CD4-positive, CD25-positive, alpha-beta regulatory T cell (primary cell): ENCODE measurements at regions not wholly inside any gene's neighbourhood (a gene's known extent, or its start where the extent isn't known, plus 50 kb on each side); places are given as distances from the start of the nearest gene placed in this dataset.

ENCODE experiments used
- ATAC-seq, 2 donors: fragments of 150-1000 bp; cut with Tn5 transposase; one replicate each; pipeline ENCODE4 v1.10.0; 2021; ENCODE audit warnings: low read depth in 2 of 2, moderate number of reproducible peaks in 2 of 2, moderate library complexity in 1 of 2
- DNase-seq, 3 donors: peaks; one replicate each; pipeline versions ENCODE4 v3.0.0 to v3.0.0-alpha.2; 2012 to 2022; ENCODE audit warnings: mixed read lengths in 1 of 3
- H3K27ac ChIP-seq: one replicate; pipeline ENCODE4 v1.7.0; 2013; ENCODE audit warnings: mild to moderate bottlenecking, low read length; ENCODE audit not compliant: insufficient read depth, poor library complexity, severe bottlenecking
- H3K27me3 ChIP-seq: one replicate; pipeline ENCODE4 v1.7.0; 2013; ENCODE audit warnings: low read length; ENCODE audit not compliant: control insufficient read depth, insufficient read depth
- H3K36me3 ChIP-seq: one replicate; pipeline ENCODE4 v1.7.0; 2013; ENCODE audit warnings: mild to moderate bottlenecking, low read length, moderate library complexity; ENCODE audit not compliant: control insufficient read depth, insufficient read depth
- H3K4me1 ChIP-seq: 2 replicates; pipeline ENCODE4 v1.7.0; 2013; ENCODE audit warnings: mild to moderate bottlenecking, low read length; ENCODE audit not compliant: insufficient read depth, control insufficient read depth, poor library complexity, severe bottlenecking
- H3K4me3 ChIP-seq: one replicate; pipeline ENCODE4 v1.7.0; 2013; ENCODE audit warnings: low read depth, mild to moderate bottlenecking, low read length, moderate library complexity
- H3K9me3 ChIP-seq, 2 experiments: 1 replicate in 1 of 2; 2 replicates in 1 of 2; pipeline ENCODE4 v1.7.0; 2013; ENCODE audit warnings: low read length in 2 of 2, mild to moderate bottlenecking in 1 of 2, moderate library complexity in 1 of 2; ENCODE audit not compliant: control insufficient read depth in 2 of 2
- H3K27ac Mint-ChIP-seq, 3 donors: one replicate each; pipeline ENCODE4 v1.8.0; 2020 to 2022; ENCODE audit warnings: mild to moderate bottlenecking in 3 of 3, mixed read lengths in 3 of 3, moderate library complexity in 2 of 3
- H3K27me3 Mint-ChIP-seq: one replicate; pipeline ENCODE4 v1.8.0; 2022; ENCODE audit warnings: mild to moderate bottlenecking, mixed read lengths
- H3K36me3 Mint-ChIP-seq: one replicate; pipeline ENCODE4 v1.8.0; 2020; ENCODE audit warnings: mixed read lengths
- H3K4me1 Mint-ChIP-seq, 4 donors: one replicate each; pipeline ENCODE4 v1.8.0; 2020 to 2022; ENCODE audit warnings: mixed read lengths in 4 of 4, mild to moderate bottlenecking in 1 of 4
- H3K4me3 Mint-ChIP-seq, 4 donors: one replicate each; pipeline ENCODE4 v1.8.0; 2020 to 2022; ENCODE audit warnings: mild to moderate bottlenecking in 4 of 4, mixed read lengths in 4 of 4, moderate library complexity in 3 of 4
- H3K9me3 Mint-ChIP-seq, 7 donors: one replicate each; pipeline ENCODE4 v1.8.0; 2020 to 2022; ENCODE audit warnings: mixed read lengths in 7 of 7, mild to moderate bottlenecking in 3 of 7, moderate library complexity in 2 of 7

DNA sequence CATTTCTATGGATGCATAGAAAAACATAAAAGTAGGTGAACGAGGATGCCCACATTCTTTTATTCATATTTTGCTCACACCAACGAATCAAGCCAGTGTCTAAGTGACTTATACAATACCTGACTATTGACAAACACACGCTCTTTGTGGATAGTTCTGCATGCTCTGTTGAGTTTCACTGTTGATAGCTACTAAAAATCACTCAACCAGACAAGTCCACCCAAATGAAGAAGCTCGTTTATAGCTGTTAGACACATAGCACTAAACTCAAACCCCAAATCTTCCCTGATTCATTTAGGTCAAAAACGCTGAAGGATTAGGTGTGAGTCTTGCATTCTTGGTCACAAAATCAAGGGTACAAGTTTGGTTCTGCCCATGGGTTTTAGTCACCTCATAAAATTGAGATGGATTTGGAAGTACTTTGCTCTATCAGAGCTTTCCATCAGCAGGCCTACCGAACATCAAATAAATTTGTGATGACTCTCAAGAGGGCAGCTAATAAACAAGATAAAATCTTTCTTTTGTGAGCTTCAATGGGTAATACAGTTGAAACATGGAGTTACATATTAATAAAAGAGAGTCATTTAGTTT lies 92.7 kb upstream of the ETAA1 start:
- Mint-ChIP-seq H3K36me3 (no peaks in the 10 kb centered on the region), H3K9me3 (peaks cover 0 to 3% (median 0%) of the 10 kb centered on the region in 7 donors), H3K27ac (no peak overlapping the region), H3K4me3 (no peak overlapping the region), H3K4me1 (no peaks in the 10 kb centered on the region), H3K27me3 (peaks cover 11% of the 10 kb centered on the region)
- H3K36me3 ChIP-seq: no peaks in the 10 kb centered on the region
- no peaks in the 10 kb centered on the region for H3K9me3 ChIP-seq
- H3K27me3 ChIP-seq: no peaks in the 10 kb centered on the region
- H3K27ac ChIP-seq: no peak overlapping the region
- ATAC-seq (no peak), DNase-seq (no peak)
- no peak overlapping the region for H3K4me3 ChIP-seq
- no peaks in the 10 kb centered on the region for H3K4me1 ChIP-seq

- Mint-ChIP-seq H3K4me1 (no peaks in the 10 kb centered on the region), H3K9me3 (peaks cover 0 to 3% (median 0%) of the 10 kb centered on the region in 7 donors), H3K27me3 (peaks cover 7% of the 10 kb centered on the region), H3K27ac (no peak overlapping the region), H3K36me3 (no peaks in the 10 kb centered on the region), H3K4me3 (no peak overlapping the region)
- H3K9me3 ChIP-seq: no peaks in the 10 kb centered on the region
- DNase-seq (no peak), ATAC-seq (no peak)
- no peak overlapping the region for H3K27ac ChIP-seq
- no peaks in the 10 kb centered on the region for H3K4me1 ChIP-seq
- H3K36me3 ChIP-seq: no peaks in the 10 kb centered on the region
- no peaks in the 10 kb centered on the region for H3K27me3 ChIP-seq
- no peak overlapping the region for H3K4me3 ChIP-seq
Measured at GRCh38 chr2:67309281-67309680, 87.9 kb upstream of the ETAA1 start.

- no peak for DNase-seq
- Histone ChIP-seq H3K27me3 (no peaks in the 10 kb centered on the region), H3K9me3 (no peaks in the 10 kb centered on the region), H3K36me3 (no peaks in the 10 kb centered on the region), H3K4me1 (no peaks in the 10 kb centered on the region), H3K4me3 (no peak overlapping the region), H3K27ac (no peak overlapping the region)
- Mint-ChIP-seq H3K27me3 (peaks cover 7% of the 10 kb centered on the region), H3K4me3 (no peak overlapping the region), H3K36me3 (no peaks in the 10 kb centered on the region), H3K9me3 (peaks cover 0 to 2% (median 0%) of the 10 kb centered on the region in 7 donors), H3K4me1 (no peaks in the 10 kb centered on the region), H3K27ac (no peak overlapping the region)
- ATAC-seq: no peak
Measured at GRCh38 chr2:67311536-67311935, 85.6 kb upstream of the ETAA1 start.

- H3K4me1 Mint-ChIP-seq: no peaks in the 10 kb centered on the region
- Histone ChIP-seq H3K4me1 (no peaks in the 10 kb centered on the region), H3K36me3 (no peaks in the 10 kb centered on the region), H3K9me3 (no peaks in the 10 kb centered on the region), H3K4me3 (no peak overlapping the region), H3K27ac (no peak overlapping the region), H3K27me3 (no peaks in the 10 kb centered on the region)
- no peak overlapping the region for H3K27ac Mint-ChIP-seq
- no peaks in the 10 kb centered on the region for H3K36me3 Mint-ChIP-seq
- H3K4me3 Mint-ChIP-seq: no peak overlapping the region
- H3K9me3 Mint-ChIP-seq: no peaks in the 10 kb centered on the region
- DNase-seq (no peak), ATAC-seq (no peak)
- peaks cover 5% of the 10 kb centered on the region for H3K27me3 Mint-ChIP-seq
Measured at GRCh38 chr2:67312871-67313270, 84.3 kb upstream of the ETAA1 start.

DNA sequence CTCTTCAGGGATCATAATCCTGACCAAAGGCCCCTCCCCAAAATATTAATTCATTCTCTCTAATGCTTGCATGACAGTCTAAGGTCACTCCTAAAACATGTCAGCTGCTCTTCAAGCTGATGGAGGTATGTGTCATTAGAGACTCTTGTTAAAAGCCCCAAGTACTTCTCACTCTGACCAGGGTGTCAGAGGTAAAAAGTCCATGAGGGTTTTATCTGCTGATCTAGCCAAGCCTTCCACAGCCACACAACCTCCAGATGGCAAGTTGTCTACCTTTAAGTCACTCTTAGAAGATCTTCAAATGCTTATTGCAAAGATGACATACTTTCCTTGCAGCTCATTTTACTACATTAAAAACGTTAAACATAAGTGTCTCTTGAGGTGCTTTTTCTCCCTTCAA lies 83.6 kb upstream of the ETAA1 start:
- Histone ChIP-seq H3K27ac (no peak overlapping the region), H3K4me1 (no peaks in the 10 kb centered on the region), H3K9me3 (no peaks in the 10 kb centered on the region), H3K27me3 (no peaks in the 10 kb centered on the region), H3K36me3 (no peaks in the 10 kb centered on the region), H3K4me3 (no peak overlapping the region)
- H3K9me3 Mint-ChIP-seq: no peaks in the 10 kb centered on the region
- ATAC-seq (no peak), DNase-seq (no peak)
- H3K4me1 Mint-ChIP-seq: no peaks in the 10 kb centered on the region
- no peak overlapping the region for H3K4me3 Mint-ChIP-seq
- H3K27ac Mint-ChIP-seq: no peak overlapping the region
- no peaks in the 10 kb centered on the region for H3K27me3 Mint-ChIP-seq
- no peaks in the 10 kb centered on the region for H3K36me3 Mint-ChIP-seq

DNA sequence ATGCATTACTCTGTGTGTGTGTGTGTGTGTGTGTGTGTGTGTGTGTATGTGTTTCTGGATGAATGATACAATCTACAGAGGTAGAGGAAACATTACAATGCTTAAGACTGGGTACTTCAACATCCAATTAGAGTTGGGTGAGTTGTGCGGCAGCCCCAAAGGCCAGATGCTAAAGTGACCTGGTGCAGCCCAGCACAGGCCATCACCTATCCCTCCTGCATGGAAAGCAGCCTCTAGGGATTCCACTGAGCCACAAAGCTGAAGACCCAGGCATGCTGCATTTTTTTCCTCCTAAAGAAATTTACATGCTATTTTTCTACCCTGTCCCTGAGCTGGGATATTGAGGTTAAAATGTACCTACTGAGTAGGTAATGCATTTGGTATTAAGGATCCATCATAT lies 79.1 kb upstream of the ETAA1 start:
- Histone ChIP-seq H3K4me1 (no peaks in the 10 kb centered on the region), H3K4me3 (no peak overlapping the region), H3K9me3 (no peaks in the 10 kb centered on the region), H3K27ac (no peak overlapping the region), H3K36me3 (no peaks in the 10 kb centered on the region), H3K27me3 (no peaks in the 10 kb centered on the region)
- no peaks in the 10 kb centered on the region for H3K27me3 Mint-ChIP-seq
- H3K36me3 Mint-ChIP-seq: no peaks in the 10 kb centered on the region
- DNase-seq: no peak
- no peaks in the 10 kb centered on the region for H3K9me3 Mint-ChIP-seq
- no peaks in the 10 kb centered on the region for H3K4me1 Mint-ChIP-seq
- no peak overlapping the region for H3K27ac Mint-ChIP-seq
- ATAC-seq: no peak
- H3K4me3 Mint-ChIP-seq: no peak overlapping the region

GRCh38 chr2:67318563-67318962 lies 78.6 kb upstream of the ETAA1 start:
- Histone ChIP-seq H3K4me3 (no peak overlapping the region), H3K27ac (no peak overlapping the region), H3K9me3 (no peaks in the 10 kb centered on the region), H3K36me3 (no peaks in the 10 kb centered on the region), H3K4me1 (no peaks in the 10 kb centered on the region), H3K27me3 (no peaks in the 10 kb centered on the region)
- H3K27me3 Mint-ChIP-seq: no peaks in the 10 kb centered on the region
- DNase-seq (no peak), ATAC-seq (no peak)
- no peaks in the 10 kb centered on the region for H3K4me1 Mint-ChIP-seq
- no peaks in the 10 kb centered on the region for H3K36me3 Mint-ChIP-seq
- H3K9me3 Mint-ChIP-seq: no peaks in the 10 kb centered on the region
- H3K27ac Mint-ChIP-seq: no peak overlapping the region
- H3K4me3 Mint-ChIP-seq: no peak overlapping the region

DNA sequence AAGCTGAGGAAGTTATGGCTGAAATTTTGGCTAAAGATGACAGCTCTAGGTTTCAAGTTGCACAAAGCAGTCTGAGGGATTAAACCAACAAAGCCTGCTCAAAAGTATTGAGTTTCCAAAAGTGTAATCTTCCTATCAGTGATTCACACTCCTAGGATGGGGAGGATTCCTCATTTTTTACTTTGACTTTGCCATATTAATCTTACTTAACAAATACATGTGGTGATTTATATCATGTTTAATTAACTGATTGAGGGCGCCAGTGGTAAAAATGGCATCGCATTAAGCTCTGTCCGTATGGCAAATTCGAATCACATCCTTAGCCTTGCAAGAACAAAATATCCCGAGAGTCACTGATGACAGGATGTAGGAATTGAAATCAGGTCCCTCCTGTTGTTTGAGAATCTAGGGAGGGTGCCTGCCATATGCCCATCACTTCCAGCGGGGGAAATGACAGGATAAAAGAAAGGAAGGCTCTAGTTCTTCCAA lies 78.1 kb upstream of the ETAA1 start:
- no peak for DNase-seq

More for the DNA sequence above, 78.1 kb upstream of the ETAA1 start:
- Mint-ChIP-seq H3K36me3 (no peaks in the 10 kb centered on the region), H3K4me1 (no peaks in the 10 kb centered on the region), H3K27me3 (no peaks in the 10 kb centered on the region), H3K9me3 (no peaks in the 10 kb centered on the region), H3K4me3 (no peak overlapping the region), H3K27ac (no peak overlapping the region)
- no peak overlapping the region for H3K27ac ChIP-seq
- ATAC-seq: no peak
- H3K27me3 ChIP-seq: no peaks in the 10 kb centered on the region
- no peaks in the 10 kb centered on the region for H3K4me1 ChIP-seq
- no peak overlapping the region for H3K4me3 ChIP-seq
- H3K9me3 ChIP-seq: no peaks in the 10 kb centered on the region
- H3K36me3 ChIP-seq: no peaks in the 10 kb centered on the region
